HCT116 (cell line): ENCODE measurements at regions not wholly inside any gene's neighbourhood (a gene's known extent, or its start where the extent isn't known, plus 50 kb on each side); places are given as distances from the start of the nearest gene placed in this dataset.

ENCODE experiments used
- ATAC-seq: fragments of 200-7000 bp; cut with Tn5 transposase; 2 replicates; pipeline ENCODE4 v1.9.1; 2020; ENCODE audit warnings: mild to moderate bottlenecking, moderate library complexity
- BruUV-seq: library from RNA; stranded (reverse); fragments of 400-500 nt; replicated peaks from 2 replicates; lab custom pipeline; 2021; lab: Mats Ljungman, UMichigan
- CTCF ChIA-PET: fragments of 300-600 bp; sonication (Branson Sonifier 250); formaldehyde crosslinking; loops from one replicate; lab custom pipeline; 2021; ENCODE audit warnings: antibody characterized with exemption; lab: Charles Lee
- POLR2A ChIA-PET: fragments of 300-600, 350-600 bp; sonication (Branson Sonifier 250); formaldehyde crosslinking; loops from one replicate; lab custom pipeline; 2021; ENCODE audit warnings: antibody characterized with exemption; lab: Charles Lee
- RAD21 ChIA-PET, 2 experiments: fragments of 300-600 bp; sonication (Branson Sonifier 250); formaldehyde crosslinking; loops; one replicate each; lab custom pipeline; 2023; ENCODE audit warnings: low total read pairs in 2 of 2; ENCODE audit not compliant: uncharacterized antibody in 2 of 2, unreplicated experiment in 2 of 2, low non-redundant PET in 1 of 2; lab: Charles Lee
- DNase-seq: peaks from one replicate; pipeline ENCODE4 v3.0.0-alpha.2; 2010; ENCODE audit warnings: low read depth, low spot score
- H2AFZ ChIP-seq: fragments of 200-600 bp; shearing (Covaris generic), sonication (generic); 2 replicates; pipeline ENCODE4 v1.6.1; 2017; ENCODE audit warnings: low read depth, mixed run types, mixed read lengths, antibody characterized with exemption, low read length; ENCODE audit not compliant: poor library complexity, severe bottlenecking
- H3K27ac ChIP-seq: 2 replicates; pipeline ENCODE4 v1.5.1; 2012; ENCODE audit warnings: low read depth, low read length
- H3K27me3 ChIP-seq: fragments of 200-600 bp; sonication (generic); 2 replicates; pipeline ENCODE4 v1.6.1; 2016; ENCODE audit warnings: mixed run types, low read length, mixed read lengths; ENCODE audit not compliant: insufficient read depth
- H3K36me3 ChIP-seq, 2 experiments: fragments of 200-500 bp in 1 of 2; fragments of 200-600 bp in 1 of 2; sonication (Bioruptor generic) in 1 of 2; sonication (generic) in 1 of 2; 2 replicates each; pipeline versions ENCODE4 v1.5.1 to v1.6.1; 2014 to 2016; ENCODE audit warnings: low read length in 2 of 2, inconsistent platforms in 1 of 2, mixed read lengths in 1 of 2, mixed run types in 1 of 2; ENCODE audit not compliant: insufficient read depth in 2 of 2, control insufficient read depth in 1 of 2
- H3K4me1 ChIP-seq, 2 experiments: fragments of 200-600 bp in 1 of 2; sonication (generic) in 1 of 2; 2 replicates each; pipeline versions ENCODE4 v1.5.1 to v1.6.1; 2012 to 2017; ENCODE audit warnings: low read length in 2 of 2, inconsistent platforms in 1 of 2, mild to moderate bottlenecking in 1 of 2, mixed read lengths in 1 of 2, mixed run types in 1 of 2, moderate library complexity in 1 of 2; ENCODE audit not compliant: insufficient read depth in 2 of 2, control insufficient read depth in 1 of 2
- H3K4me2 ChIP-seq: fragments of 200-600 bp; sonication (generic); 2 replicates; pipeline ENCODE4 v1.6.1; 2017; ENCODE audit warnings: mixed run types, low read length, mixed read lengths
- H3K4me3 ChIP-seq, 2 experiments: fragments of 200-600 bp in 1 of 2; sonication (generic) in 1 of 2; replicated peaks in 1 of 2; 2 replicates each; pipeline ENCODE4 v1.5.1; 2011 to 2016; ENCODE audit warnings: low read length in 2 of 2, control low read depth in 1 of 2, low read depth in 1 of 2, mild to moderate bottlenecking in 1 of 2, mixed read lengths in 1 of 2, mixed run types in 1 of 2
- H3K79me2 ChIP-seq: fragments of 200-600 bp; sonication (generic); 2 replicates; pipeline ENCODE4 v1.6.1; 2017; ENCODE audit warnings: mild to moderate bottlenecking, mixed run types, low read length, moderate library complexity, mixed read lengths; ENCODE audit not compliant: insufficient read depth
- H3K9ac ChIP-seq: fragments of 200-600 bp; sonication (generic); 2 replicates; pipeline ENCODE4 v1.6.1; 2016; ENCODE audit warnings: low read length, mixed read lengths
- H3K9me2 ChIP-seq: fragments of 200-600 bp; sonication (generic), shearing (Covaris generic); 2 replicates; pipeline ENCODE4 v1.6.1; 2017; ENCODE audit warnings: mixed run types, mild to moderate bottlenecking, moderate library complexity; ENCODE audit not compliant: insufficient read depth
- H3K9me3 ChIP-seq, 2 experiments: fragments of 200-500 bp in 1 of 2; fragments of 200-600 bp in 1 of 2; sonication (Bioruptor generic) in 1 of 2; sonication (generic) in 1 of 2; 2 replicates each; pipeline ENCODE4 v1.6.1; 2014 to 2017; ENCODE audit warnings: low read length in 2 of 2, mixed read lengths in 2 of 2, inconsistent platforms in 1 of 2, low read depth in 1 of 2, mild to moderate bottlenecking in 1 of 2, mixed run types in 1 of 2, moderate library complexity in 1 of 2; ENCODE audit not compliant: control insufficient read depth in 1 of 2, insufficient read depth in 1 of 2
- H4K20me1 ChIP-seq: fragments of 200-600 bp; sonication (generic), shearing (Covaris generic); 2 replicates; pipeline ENCODE4 v1.6.1; 2017; ENCODE audit warnings: mixed run types, mild to moderate bottlenecking, moderate library complexity; ENCODE audit not compliant: insufficient read depth
- CEBPB ChIP-seq: IDR thresholded peaks from 2 replicates; pipeline ENCODE4 v1.6.1; 2012; ENCODE audit warnings: low read depth
- EGR1 ChIP-seq: IDR thresholded peaks from 2 replicates; pipeline ENCODE4 v1.6.1; 2012; ENCODE audit warnings: low read depth
- ELF1 ChIP-seq: IDR thresholded peaks from 2 replicates; pipeline ENCODE4 v1.6.1; 2012; ENCODE audit warnings: low read depth, borderline replicate concordance
- EZH2phosphoT487 ChIP-seq: fragments of 200-600 bp; IDR thresholded peaks from 2 replicates; pipeline ENCODE4 v1.6.1; 2018; ENCODE audit warnings: antibody characterized with exemption, borderline replicate concordance
- FOSL1 ChIP-seq: IDR thresholded peaks from 2 replicates; pipeline ENCODE4 v1.6.1; 2012; ENCODE audit warnings: low read depth
- JUND ChIP-seq: IDR thresholded peaks from 2 replicates; pipeline ENCODE4 v1.6.1; 2012
- POLR2A ChIP-seq: IDR thresholded peaks from 2 replicates; pipeline ENCODE4 v1.7.0; 2011; ENCODE audit warnings: borderline replicate concordance; ENCODE audit not compliant: insufficient read depth, insufficient read length; ENCODE audit errors: extremely low read depth
- POLR2AphosphoS5 ChIP-seq: IDR thresholded peaks from 2 replicates; pipeline ENCODE4 v1.6.1; 2011; ENCODE audit warnings: mild to moderate bottlenecking, low read depth, low read length, moderate library complexity
- RAD21 ChIP-seq: IDR thresholded peaks from 2 replicates; pipeline ENCODE4 v1.6.1; 2012; ENCODE audit warnings: low read depth, mild to moderate bottlenecking
- SIN3A ChIP-seq: IDR thresholded peaks from 2 replicates; pipeline ENCODE4 v1.6.1; 2012; ENCODE audit warnings: low read depth
- SRF ChIP-seq: IDR thresholded peaks from 2 replicates; pipeline ENCODE4 v1.6.1; 2012; ENCODE audit warnings: low read depth
- YY1 ChIP-seq: IDR thresholded peaks from 2 replicates; pipeline ENCODE4 v1.6.1; 2011; ENCODE audit warnings: low read length, low read depth, moderate library complexity, mild to moderate bottlenecking; ENCODE audit not compliant: insufficient replicate concordance; ENCODE audit errors: extremely low read depth
- ZBTB33 ChIP-seq: IDR thresholded peaks from 2 replicates; pipeline ENCODE4 v1.6.1; 2011; ENCODE audit warnings: mild to moderate bottlenecking, low read length, moderate library complexity; ENCODE audit not compliant: insufficient replicate concordance; ENCODE audit errors: extremely low read depth
- ZFX ChIP-seq: fragments of 450-650 bp; IDR thresholded peaks from 2 replicates; pipeline ENCODE4 v1.6.1; 2017
- intact Hi-C: fragments of 100-400 bp; cut with micrococcal nuclease; formaldehyde crosslinking; loops from 2 replicates; pipeline ENCODE4 v1.10.0; 2022
- TF ChIP-seq, protein P1 (sequence below), 3 experiments: fragments of 200-600 bp in 1 of 3; sonication (generic) in 1 of 3; IDR thresholded peaks in 2 of 3; conservative IDR thresholded peaks in 1 of 3; 2 replicates each; pipeline ENCODE4 v1.5.1; 2012 to 2017; ENCODE audit warnings: low read depth in 2 of 3, low read length in 2 of 3, antibody characterized with exemption in 1 of 3, borderline replicate concordance in 1 of 3, control low read depth in 1 of 3, mild to moderate bottlenecking in 1 of 3, mixed read lengths in 1 of 3, mixed run types in 1 of 3, moderate library complexity in 1 of 3; ENCODE audit not compliant: insufficient read depth in 1 of 3
- TF ChIP-seq, protein P2 (sequence below): IDR thresholded peaks from 2 replicates; pipeline ENCODE4 v1.6.1; 2012

DNA sequence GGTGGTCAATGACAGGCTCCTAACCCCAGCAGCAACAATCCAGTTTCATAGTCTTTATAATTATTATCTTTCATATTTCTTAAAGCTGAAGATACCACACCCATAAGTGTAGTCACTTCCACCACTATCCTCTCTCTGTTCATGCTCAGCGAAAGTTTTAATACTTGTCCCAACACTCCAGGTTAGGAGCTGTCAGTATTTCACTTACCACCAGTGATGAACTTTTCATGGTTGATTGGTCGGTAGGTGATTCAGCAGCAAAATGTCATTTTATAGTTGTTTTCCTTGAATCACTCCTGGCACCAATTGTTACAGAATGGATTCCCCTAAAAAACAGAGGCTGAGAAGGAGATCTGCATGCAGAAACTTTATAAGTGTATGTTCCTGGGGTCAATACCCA lies 324.9 kb downstream of the CCDC85A start:
- DNase-seq (no peak), ATAC-seq (no peak)
- no TSS peak for BruUV-seq
- no peak for TF ChIP-seq SRF
- TF ChIP-seq, protein P1, sequence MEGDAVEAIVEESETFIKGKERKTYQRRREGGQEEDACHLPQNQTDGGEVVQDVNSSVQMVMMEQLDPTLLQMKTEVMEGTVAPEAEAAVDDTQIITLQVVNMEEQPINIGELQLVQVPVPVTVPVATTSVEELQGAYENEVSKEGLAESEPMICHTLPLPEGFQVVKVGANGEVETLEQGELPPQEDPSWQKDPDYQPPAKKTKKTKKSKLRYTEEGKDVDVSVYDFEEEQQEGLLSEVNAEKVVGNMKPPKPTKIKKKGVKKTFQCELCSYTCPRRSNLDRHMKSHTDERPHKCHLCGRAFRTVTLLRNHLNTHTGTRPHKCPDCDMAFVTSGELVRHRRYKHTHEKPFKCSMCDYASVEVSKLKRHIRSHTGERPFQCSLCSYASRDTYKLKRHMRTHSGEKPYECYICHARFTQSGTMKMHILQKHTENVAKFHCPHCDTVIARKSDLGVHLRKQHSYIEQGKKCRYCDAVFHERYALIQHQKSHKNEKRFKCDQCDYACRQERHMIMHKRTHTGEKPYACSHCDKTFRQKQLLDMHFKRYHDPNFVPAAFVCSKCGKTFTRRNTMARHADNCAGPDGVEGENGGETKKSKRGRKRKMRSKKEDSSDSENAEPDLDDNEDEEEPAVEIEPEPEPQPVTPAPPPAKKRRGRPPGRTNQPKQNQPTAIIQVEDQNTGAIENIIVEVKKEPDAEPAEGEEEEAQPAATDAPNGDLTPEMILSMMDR (IDR thresholded peaks at IDR 0.05 in 2 of 3, conservative IDR thresholded peaks at IDR 0.05 in 1 of 3; ENCODE audit: borderline replicate concordance in 1 of 3, insufficient read depth in 1 of 3, low read depth in 2 of 3, low read length in 2 of 3), result no peak
- TF ChIP-seq EGR1, result no peak
- intact Hi-C loops, result no loop called here
- no peaks in the 10 kb centered on the region for H3K79me2 ChIP-seq
- CTCF ChIA-PET, result no interaction called here
- no peaks in the 10 kb centered on the region for H3K27me3 ChIP-seq
- H3K4me3 ChIP-seq, result no peak overlapping the region
- H3K9ac ChIP-seq, result no peak overlapping the region
- H3K4me2 ChIP-seq, result no peak overlapping the region
- POLR2A ChIA-PET, result no interaction called here
- no peaks in the 10 kb centered on the region for H4K20me1 ChIP-seq
- no peak overlapping the region for H2AFZ ChIP-seq
- no peaks in the 10 kb centered on the region for H3K9me2 ChIP-seq
- RAD21 ChIA-PET, result no interaction called here
- no peaks in the 10 kb centered on the region for H3K36me3 ChIP-seq
- H3K4me1 ChIP-seq, result no peaks in the 10 kb centered on the region
- no peaks in the 10 kb centered on the region for H3K9me3 ChIP-seq
- H3K27ac ChIP-seq, result no peak overlapping the region

- no peaks in the 10 kb centered on the region for H3K36me3 ChIP-seq
- H3K4me3 ChIP-seq, result no peak overlapping the region
- H3K9me2 ChIP-seq, result no peaks in the 10 kb centered on the region
- no peaks in the 10 kb centered on the region for H3K9me3 ChIP-seq
- ChIA-PET CTCF (no interaction called here), RAD21 (no interaction called here), POLR2A (no interaction called here)
- DNase-seq (no peak), ATAC-seq (no peak)
- H3K79me2 ChIP-seq, result no peaks in the 10 kb centered on the region
- intact Hi-C loops, result no loop called here
- no peaks in the 10 kb centered on the region for H3K27me3 ChIP-seq
- no peaks in the 10 kb centered on the region for H4K20me1 ChIP-seq
- no peak overlapping the region for H3K4me2 ChIP-seq
- no peak overlapping the region for H3K9ac ChIP-seq
- no peak overlapping the region for H2AFZ ChIP-seq
- H3K4me1 ChIP-seq, result no peaks in the 10 kb centered on the region
- BruUV-seq, result no TSS peak
- no peak overlapping the region for H3K27ac ChIP-seq
- no peak for TF ChIP-seq YY1
- TF ChIP-seq JUND, result no peak
- no peak for TF ChIP-seq POLR2AphosphoS5
- no peak for TF ChIP-seq RAD21
- TF ChIP-seq ELF1, result no peak
- no peak for TF ChIP-seq POLR2A
- TF ChIP-seq EZH2phosphoT487, result no peak
- TF ChIP-seq ZBTB33, result no peak
- TF ChIP-seq ZFX, result no peak
- TF ChIP-seq FOSL1, result no peak
- TF ChIP-seq EGR1, result no peak
- TF ChIP-seq CEBPB, result no peak
- TF ChIP-seq, protein P2, sequence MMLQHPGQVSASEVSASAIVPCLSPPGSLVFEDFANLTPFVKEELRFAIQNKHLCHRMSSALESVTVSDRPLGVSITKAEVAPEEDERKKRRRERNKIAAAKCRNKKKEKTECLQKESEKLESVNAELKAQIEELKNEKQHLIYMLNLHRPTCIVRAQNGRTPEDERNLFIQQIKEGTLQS, result no peak
- no peak for TF ChIP-seq SIN3A
Observed at GRCh38 chr2:56510610-56511009, 326.8 kb downstream of the CCDC85A start.
